GM20000 (cell line): ENCODE measurements at regions not wholly inside any gene's neighbourhood (a gene's known extent, or its start where the extent isn't known, plus 50 kb on each side); places are given as distances from the start of the nearest gene placed in this dataset.

Source experiments
- DNase-seq: peaks from one replicate; pipeline ENCODE4 v3.0.0; 2012; ENCODE audit warnings: low spot score
- TF ChIP-seq, protein P1 (sequence below): IDR thresholded peaks from 2 replicates; pipeline ENCODE4 v1.5.1; 2012; ENCODE audit warnings: mild to moderate bottlenecking, control low read depth; ENCODE audit errors: extremely low read depth, missing control alignments

DNA sequence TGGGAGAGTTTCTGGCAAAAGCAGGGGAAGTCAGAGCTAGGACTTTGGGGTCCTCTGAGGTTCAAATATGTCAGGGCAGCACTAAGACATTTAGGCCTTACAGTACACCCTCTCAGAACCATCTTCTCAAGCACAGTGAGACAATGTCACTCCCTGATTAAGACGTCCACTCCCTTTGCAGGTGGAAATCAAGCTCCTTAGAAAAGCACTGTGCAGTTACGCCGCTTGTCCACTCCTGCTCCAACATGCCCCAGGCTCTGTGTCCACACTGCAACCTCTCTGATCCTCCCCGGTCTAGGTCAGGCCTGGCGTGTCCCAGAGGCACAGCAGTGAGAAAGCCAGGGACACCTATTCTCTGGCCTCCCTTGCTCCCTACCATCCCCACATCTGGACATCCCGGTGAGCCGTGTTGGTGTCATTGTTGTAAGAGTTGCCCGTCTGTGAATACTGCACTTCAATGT lies 528.6 kb upstream of the ID2 start:
- no peak for DNase-seq
- TF ChIP-seq, protein P1, sequence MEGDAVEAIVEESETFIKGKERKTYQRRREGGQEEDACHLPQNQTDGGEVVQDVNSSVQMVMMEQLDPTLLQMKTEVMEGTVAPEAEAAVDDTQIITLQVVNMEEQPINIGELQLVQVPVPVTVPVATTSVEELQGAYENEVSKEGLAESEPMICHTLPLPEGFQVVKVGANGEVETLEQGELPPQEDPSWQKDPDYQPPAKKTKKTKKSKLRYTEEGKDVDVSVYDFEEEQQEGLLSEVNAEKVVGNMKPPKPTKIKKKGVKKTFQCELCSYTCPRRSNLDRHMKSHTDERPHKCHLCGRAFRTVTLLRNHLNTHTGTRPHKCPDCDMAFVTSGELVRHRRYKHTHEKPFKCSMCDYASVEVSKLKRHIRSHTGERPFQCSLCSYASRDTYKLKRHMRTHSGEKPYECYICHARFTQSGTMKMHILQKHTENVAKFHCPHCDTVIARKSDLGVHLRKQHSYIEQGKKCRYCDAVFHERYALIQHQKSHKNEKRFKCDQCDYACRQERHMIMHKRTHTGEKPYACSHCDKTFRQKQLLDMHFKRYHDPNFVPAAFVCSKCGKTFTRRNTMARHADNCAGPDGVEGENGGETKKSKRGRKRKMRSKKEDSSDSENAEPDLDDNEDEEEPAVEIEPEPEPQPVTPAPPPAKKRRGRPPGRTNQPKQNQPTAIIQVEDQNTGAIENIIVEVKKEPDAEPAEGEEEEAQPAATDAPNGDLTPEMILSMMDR = no peak

GRCh38 chr2:8154270-8154669 lies 527.6 kb upstream of the ID2 start:
- no peak for DNase-seq
- TF ChIP-seq, protein P1 = no peak

DNA sequence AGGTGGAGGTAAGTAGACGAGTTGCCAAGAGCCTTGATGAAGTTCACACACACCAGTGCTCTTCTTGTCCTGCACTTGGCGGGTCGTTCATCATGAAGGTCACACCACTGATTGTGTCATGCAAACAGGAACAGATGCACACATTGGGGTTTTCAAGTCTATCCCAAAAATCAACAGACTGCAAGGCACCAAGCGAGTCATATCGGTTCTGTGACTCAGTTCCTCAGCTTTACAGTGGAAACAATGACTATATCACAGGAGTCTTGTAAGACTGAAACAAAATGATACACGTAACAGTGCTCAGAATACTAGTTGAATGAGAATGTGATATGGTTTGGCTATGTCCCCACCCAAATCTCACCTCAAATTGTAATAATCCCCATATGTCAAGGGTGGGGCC lies 526.9 kb upstream of the ID2 start:
- TF ChIP-seq, protein P1 = no peak
- DNase-seq = no peak

DNA sequence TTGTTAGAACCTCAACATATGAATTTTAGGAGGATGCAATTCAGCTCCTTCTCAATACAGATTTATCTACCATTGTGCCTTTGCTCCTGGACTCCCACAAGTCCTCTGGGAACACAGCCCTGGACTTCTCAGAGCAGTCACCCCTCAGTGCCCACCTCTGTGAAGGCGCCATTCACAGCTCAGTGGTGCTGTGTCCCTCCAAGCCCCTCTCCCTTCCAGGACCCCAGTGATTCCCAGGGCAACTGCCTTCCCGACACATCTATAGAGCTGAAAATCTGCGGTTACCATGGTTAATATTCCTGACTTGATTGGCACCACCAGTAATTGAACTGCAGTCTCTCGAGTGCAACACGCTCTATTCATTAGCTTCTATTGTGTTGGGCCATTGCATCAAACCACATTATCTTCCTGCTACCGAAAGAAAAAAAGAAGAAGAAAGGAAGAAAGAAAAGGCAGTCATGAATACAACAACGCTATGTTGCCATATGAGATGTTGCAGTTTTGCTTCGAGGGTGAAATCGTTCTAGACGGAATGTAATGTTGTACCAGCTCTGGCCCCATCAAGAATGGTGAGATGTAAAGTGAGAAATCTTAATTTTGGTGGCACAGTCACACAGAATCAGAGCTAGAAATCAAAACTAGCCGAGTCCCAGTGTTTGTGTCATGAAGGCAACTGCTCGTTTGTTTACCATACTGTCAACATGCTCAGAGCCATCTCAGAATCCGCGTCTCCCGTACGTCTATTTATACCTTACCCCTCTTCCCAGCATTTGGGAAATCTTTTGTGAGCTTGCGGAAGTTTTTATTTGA lies 524.0 kb upstream of the ID2 start:
- DNase-seq = no peak
- TF ChIP-seq, protein P1 = no peak

DNA sequence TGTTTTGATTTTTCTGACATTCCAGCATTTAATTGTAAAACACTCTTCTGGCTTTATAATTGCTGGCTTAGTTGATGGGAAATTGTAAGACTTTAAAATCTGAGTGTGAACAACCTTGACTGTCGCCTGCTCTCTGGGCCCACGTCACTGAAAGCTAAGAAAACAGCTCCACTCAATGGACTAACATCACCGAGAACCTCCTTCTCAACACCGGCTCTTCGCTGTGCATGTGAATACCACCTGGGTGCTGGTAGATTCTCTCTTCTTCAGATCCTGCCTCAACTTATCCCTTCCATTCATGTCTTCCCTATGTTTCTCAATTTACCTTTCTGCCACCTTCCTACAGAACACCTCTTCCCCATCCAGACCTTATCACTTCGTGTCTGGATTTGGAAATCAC lies 523.1 kb upstream of the ID2 start:
- TF ChIP-seq, protein P1 = no peak
- DNase-seq = no peak

DNA sequence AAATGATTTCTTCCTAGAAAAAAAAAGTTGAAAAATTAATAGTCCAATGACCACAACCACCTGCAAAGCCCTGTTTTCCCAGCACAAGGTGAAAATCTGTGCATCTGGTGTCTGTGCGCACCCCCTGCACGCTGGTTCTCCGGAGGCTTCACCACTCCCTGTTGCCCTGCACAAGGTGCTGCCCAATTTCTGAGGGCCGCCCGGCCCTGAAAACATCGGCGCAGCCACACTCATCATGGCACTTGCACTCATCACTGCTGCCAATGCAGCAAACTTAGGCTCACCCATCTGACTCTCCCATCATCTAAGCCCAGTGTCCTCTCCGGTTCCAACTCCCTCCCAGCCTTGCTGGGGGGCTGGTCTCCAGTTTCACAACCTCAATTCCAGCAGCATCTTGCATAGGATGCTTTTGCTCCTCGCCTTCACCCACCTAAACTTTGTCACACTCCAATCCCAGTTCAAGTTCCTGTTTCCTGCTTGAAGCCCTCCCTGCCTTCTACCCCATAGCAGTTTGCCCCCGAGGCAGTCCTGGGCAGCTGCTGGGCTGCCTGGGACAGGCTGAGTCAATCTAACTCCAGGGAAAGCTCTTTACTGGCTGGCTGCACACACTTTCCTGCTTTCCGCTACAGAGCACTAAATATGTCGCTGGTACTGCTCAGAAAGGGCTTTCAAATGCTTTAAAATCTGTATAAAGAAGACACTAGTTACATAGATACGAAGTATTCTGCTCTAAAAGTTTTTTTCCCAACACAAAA lies 522.5 kb upstream of the ID2 start:
- no peak for DNase-seq
- TF ChIP-seq, protein P1 = no peak

DNA sequence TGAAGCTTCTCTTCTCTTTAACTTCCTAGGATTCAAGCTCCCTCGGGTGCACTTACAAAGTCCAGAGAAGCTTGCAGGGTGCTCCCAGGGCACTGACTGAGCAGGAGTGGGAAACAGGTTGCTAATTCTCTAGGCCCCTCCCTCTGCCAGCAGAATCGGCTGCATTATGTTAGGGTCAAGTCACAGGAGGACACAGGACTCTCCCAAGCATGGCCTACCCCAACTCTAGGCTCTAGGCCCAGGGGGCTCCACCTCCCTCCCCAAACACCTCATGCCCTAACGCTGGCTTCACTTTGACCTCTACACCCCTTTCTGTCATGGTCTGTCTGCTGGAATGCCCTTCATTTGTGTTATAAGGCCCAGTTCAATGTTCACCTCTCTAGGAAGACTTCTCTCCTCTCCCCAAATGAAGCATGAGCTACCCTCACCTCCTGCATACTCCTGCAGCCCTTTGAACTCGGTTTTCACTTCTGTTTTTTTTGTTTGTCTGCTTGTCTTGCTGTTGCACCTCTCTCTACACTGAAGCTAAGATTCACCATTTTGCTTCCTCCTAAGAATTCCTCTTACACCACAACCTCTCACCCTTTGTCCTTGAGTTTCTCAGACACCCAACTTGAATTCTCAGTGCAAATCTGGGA lies 521.8 kb upstream of the ID2 start:
- DNase-seq = peak; percentile 28
- TF ChIP-seq, protein P1 = no peak
